HG03457 (cell line): ENCODE measurements at regions not wholly inside any gene's neighbourhood (a gene's known extent, or its start where the extent isn't known, plus 50 kb on each side); places are given as distances from the start of the nearest gene placed in this dataset.
"Not testable (repeated sequence)": the region's sequence is repeated elsewhere in the genome, so short reads cannot be mapped to it uniquely, and the experiment has no call there.

ENCODE experiments used
- ATAC-seq: cut with Tn5 transposase; IDR thresholded peaks from one replicate; pipeline ENCODE4 v1.9.1; 2021; ENCODE audit warnings: moderate number of reproducible peaks; ENCODE audit not compliant: unreplicated experiment

GRCh38 chr20:48411919-48412522, 415.8 kb downstream of the PREX1 start:
- ATAC-seq: no peak

GRCh38 chr20:48411245-48411644, 416.6 kb downstream of the PREX1 start:
- ATAC-seq: no peak

GRCh38 chr20:48409055-48409615, 418.7 kb downstream of the PREX1 start:
- no peak for ATAC-seq

GRCh38 chr20:48407710-48408109, 420.1 kb downstream of the PREX1 start:
- no peak for ATAC-seq

DNA sequence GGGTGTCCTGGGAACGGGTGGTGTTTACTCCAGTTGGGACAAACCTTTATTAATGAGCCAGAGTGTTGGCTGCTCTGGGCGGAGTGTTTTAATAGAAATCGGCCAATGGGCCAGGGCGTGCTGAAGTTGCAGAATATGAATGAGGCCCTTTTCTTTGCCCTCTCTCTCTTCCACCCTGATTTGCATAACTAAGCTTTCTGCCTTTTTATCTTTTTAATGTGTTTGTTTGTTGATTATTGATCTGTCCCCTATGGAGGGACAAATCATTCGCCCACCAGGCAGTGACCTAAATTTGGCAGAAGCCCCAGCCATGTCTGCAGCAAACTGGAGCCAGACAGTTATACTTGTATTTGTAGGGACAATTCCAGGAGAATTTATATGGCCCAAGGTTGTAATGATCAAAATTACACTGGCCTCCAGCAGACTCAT, 420.9 kb downstream of the PREX1 start:
- no peak for ATAC-seq

DNA sequence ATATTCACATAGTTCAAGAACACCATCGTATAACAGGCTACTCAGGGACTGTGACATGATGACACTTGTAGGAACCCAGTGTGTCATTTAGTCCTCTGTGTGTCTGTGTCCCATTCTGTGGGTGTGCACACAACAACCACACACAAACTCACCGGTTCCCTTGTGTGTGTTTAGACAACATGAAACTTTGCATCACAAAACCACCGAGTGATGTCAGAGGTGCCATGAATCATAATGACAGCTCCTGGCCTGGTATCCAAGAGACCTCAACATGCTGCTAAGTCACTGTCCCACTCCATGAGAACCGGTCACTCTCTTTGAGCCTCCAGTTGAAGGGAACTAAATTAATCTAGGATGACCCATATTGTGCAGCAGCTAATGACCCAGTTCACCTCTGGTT, 421.3 kb downstream of the PREX1 start:
- ATAC-seq: no peak

- ATAC-seq: no peak
These were observed 421.9 kb downstream of the PREX1 start for GRCh38 chr20:48405909-48406308.

GRCh38 chr20:48404598-48404997, 423.2 kb downstream of the PREX1 start:
- no peak for ATAC-seq

- no peak for ATAC-seq
These were observed 424.5 kb downstream of the PREX1 start for GRCh38 chr20:48403167-48403761.

- no peak for ATAC-seq
These were observed 426.4 kb downstream of the PREX1 start for GRCh38 chr20:48401359-48401758.

DNA sequence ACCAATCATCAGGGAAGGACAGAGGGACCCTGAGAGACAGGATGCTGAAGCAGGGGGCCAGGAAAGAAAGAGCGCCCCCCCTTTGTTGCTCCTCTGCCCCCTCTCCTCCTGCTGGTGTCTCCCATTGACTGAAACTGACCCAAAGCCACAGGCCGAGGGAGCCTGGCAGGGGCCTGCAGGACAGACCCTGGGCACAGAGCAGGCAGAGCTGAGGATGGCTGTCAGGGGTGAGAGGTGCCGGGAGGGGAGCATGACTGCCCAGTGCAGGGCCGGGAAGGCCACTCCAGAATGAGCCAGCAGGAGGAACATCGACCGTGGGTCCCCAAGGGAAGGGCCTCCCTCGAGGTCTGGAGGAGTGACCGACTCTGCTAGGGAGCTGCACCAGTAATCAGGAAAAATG, 427.8 kb downstream of the PREX1 start:
- ATAC-seq: no peak

DNA sequence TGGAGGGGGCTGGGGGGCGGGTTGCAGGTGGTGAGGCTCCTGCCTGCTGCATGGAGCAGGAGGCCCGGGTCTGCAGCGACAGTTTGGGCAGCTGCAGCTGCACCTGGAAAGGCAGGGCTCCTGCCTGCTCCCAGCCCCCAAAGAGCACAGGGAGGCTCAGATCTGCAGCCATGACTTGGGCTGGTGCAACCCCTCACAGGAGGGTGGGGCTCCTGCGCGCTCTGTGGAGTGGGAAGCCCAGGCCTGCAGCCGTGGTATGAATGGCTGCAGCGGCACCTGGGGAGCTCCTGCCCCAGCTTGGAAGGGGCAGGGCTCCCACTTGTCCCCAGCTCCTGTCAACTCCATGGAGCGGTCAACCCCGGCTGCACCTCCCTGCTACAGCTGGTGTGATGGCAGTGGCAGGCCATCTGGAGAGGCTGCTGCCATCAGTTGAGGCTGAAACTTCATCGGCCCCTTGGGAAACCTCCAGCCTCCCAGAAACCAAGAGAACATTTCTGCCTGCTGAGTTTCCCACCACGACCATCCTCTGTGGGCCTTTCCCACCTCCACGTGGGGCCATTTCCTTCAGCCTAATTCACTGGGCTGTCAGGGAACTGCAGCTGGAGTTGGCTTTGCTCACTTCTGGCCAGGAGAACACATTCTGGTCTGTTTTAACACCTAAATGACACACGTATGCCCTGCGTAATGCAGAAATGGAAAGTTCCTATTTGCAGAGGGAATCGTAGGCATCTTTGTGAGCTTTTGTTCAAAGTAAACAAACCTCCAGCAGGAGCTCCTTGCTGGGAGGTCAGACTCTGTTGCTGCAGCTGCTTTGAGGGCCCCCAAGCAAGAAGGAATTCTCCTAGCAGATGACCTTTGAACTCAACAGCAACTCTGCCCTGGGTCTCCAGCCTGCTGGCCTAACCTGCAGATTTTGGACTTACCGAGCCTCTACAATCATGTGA, 429.0 kb downstream of the PREX1 start:
- no peak for ATAC-seq

GRCh38 chr20:48396981-48397861, 430.6 kb downstream of the PREX1 start:
- not testable (repeated sequence) for ATAC-seq

DNA sequence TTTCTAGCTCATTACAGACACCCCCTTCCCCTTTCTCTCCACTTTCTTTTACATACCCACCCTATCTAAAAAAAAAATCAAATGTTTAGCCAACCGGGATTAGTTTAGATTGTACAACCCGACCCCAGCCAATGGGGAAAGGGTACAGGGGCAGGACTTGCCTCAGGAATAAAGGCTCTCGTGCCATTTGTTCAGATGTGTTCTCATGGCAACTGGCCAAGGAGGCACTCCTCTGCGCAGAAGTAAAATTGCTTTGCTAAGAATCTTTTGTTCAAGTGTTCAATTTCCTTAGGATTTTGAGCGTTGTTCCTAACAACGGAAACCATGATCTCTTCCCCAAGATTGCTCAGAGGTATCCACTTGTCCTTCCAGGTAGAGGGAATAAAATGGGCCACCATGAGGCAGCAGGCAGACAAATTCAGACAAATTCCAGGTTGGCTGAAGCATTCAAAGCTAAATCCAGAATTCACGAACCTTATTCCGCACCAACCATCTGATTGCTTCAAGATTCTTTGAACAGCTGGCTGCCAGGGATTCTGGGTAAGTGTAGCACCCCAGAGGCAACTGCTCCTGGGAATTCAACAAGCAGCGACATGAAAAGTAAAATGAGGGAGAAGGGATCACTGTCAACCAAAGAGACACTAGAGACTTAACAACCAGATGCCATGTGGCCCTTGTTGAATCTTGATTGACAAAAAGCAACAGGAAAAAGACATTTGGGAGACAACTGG, 431.8 kb downstream of the PREX1 start:
- ATAC-seq: no peak

DNA sequence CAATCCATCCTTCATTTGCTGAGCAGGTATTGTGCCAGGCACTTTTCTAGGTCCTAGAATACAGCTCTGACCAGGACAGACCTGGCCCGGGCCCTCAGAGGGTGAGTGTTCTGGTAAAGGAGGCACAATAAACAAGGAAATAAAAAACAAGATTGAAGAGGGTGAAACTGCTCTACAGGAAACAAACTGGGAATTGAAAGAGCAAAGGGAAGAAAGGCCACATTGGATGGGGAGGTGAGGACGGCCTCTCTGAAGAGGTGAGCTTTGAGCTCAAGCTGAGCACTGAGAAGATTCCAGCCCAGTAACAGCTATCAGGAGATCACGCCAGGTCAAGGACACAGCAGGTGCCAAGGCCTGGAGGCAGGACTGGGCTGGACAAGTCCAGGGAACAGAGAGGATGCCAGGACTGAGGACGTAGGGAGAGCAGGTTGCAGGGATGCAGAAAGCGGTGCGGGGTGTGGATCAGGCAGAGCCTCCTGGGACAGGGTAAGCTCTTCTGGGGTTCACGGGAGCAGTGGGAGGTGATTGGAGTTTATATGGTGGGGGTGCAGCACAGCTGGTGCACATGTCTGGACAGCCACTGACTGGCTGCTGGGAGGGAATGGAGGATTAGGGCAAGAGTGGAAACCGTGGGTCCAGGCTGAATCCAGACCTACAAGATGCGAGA, 433.3 kb downstream of the PREX1 start:
- ATAC-seq: no peak

- ATAC-seq: no peak
These were observed 434.0 kb downstream of the PREX1 start for GRCh38 chr20:48393737-48394314.

- ATAC-seq: no peak
These were observed 434.5 kb downstream of the PREX1 start for GRCh38 chr20:48393311-48393685.

DNA sequence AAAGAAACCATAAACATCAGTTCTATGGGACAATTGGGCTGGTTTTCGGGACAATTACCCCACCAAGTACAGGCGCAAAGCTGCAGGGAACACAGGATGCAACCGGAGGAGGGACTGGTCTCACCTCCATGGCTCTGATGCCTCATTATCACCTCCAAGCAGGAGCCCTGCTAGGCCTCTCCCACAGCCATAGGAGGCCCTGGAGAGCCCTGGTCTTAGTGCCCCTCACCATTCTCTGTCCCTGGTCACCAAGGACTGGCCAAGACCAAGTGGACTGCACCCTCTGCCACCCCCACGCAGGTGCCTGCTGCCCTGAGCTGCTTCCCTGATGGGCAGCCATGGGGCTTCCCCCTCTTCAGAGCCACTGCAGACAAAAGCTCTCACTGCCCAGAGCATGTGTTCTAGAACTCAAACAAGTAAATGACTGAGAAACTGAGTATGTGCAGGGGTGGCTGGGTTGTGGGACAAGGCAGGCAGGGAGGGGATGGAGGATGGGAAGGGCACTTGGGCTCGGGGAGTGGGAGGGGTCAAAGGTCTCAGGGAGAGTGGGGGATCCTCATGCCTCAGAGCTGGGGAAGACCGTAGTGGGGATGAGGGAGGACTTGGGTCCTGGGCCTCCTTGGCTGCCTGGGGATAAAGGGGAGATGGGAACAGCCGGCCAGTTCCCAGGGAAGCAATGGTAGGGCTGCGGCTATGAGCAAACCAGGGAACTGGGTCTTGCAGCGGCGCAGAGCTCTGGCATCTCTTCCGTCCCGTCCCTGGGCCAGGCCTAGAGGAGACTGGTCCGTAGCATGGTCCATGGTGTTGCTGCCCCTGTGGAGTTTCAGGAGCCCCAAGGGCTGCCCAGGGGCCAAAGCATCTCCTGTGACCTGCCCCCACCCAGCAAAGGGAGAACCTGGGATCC, 435.1 kb downstream of the PREX1 start:
- ATAC-seq: no peak
